NB4 (cell line): ENCODE measurements at regions not wholly inside any gene's neighbourhood (a gene's known extent, or its start where the extent isn't known, plus 50 kb on each side); places are given as distances from the start of the nearest gene placed in this dataset.

Experiments
- DNase-seq: peaks from one replicate; pipeline ENCODE4 v3.0.0; 2010; ENCODE audit warnings: low read depth
- H3K4me3 ChIP-seq: one replicate; pipeline ENCODE4 v1.5.1; 2011; ENCODE audit warnings: mild to moderate bottlenecking, low read depth, low read length, moderate library complexity
- CTCF ChIP-seq: IDR thresholded peaks from one replicate; pipeline ENCODE4 v1.5.1; 2012; ENCODE audit warnings: low read depth, low read length
- MAX ChIP-seq: IDR thresholded peaks from 2 replicates; pipeline ENCODE4 v1.6.1; 2011; ENCODE audit warnings: low read depth, low read length
- MYC ChIP-seq: IDR thresholded peaks from 2 replicates; pipeline ENCODE4 v1.6.1; 2011; ENCODE audit warnings: low read depth, low read length
- POLR2A ChIP-seq: IDR thresholded peaks from 2 replicates; pipeline ENCODE4 v1.6.1; 2011; ENCODE audit warnings: mild to moderate bottlenecking; ENCODE audit not compliant: insufficient read length; ENCODE audit errors: extremely low read depth

- no peak overlapping the region for H3K4me3 ChIP-seq
- DNase-seq, result no peak
- TF ChIP-seq MYC (no peak), MAX (no peak), POLR2A (no peak), CTCF (no peak)
These were observed 196.2 kb downstream of the DEPDC1B start for GRCh38 chr5:60503771-60504170.

GRCh38 chr5:60497706-60498500 lies 202.1 kb downstream of the DEPDC1B start:
- TF ChIP-seq CTCF (no peak), MYC (no peak), MAX (no peak), POLR2A (no peak)
- no peak overlapping the region for H3K4me3 ChIP-seq
- no peak for DNase-seq

- TF ChIP-seq POLR2A, result no peak
- no peak for TF ChIP-seq MYC
- no peak for TF ChIP-seq MAX
- no peak for TF ChIP-seq CTCF
- DNase-seq, result no peak
- no peak overlapping the region for H3K4me3 ChIP-seq
These were observed 204.1 kb downstream of the DEPDC1B start for GRCh38 chr5:60495644-60496520.

GRCh38 chr5:60494635-60495034 lies 205.3 kb downstream of the DEPDC1B start:
- no peak for TF ChIP-seq MYC
- TF ChIP-seq CTCF, result no peak
- TF ChIP-seq MAX, result no peak
- TF ChIP-seq POLR2A, result no peak
- no peak for DNase-seq
- H3K4me3 ChIP-seq, result no peak overlapping the region

- H3K4me3 ChIP-seq, result no peak overlapping the region
- no peak for DNase-seq
- no peak for TF ChIP-seq CTCF
- no peak for TF ChIP-seq POLR2A
- TF ChIP-seq MAX, result no peak
- TF ChIP-seq MYC, result no peak
These were observed 205.8 kb downstream of the DEPDC1B start for GRCh38 chr5:60494144-60494543.
